ENCODE measurements at regions not wholly inside any gene's neighbourhood (a gene's known extent, or its start where the extent isn't known, plus 50 kb on each side); places are given as distances from the start of the nearest gene placed in this dataset.

DNA sequence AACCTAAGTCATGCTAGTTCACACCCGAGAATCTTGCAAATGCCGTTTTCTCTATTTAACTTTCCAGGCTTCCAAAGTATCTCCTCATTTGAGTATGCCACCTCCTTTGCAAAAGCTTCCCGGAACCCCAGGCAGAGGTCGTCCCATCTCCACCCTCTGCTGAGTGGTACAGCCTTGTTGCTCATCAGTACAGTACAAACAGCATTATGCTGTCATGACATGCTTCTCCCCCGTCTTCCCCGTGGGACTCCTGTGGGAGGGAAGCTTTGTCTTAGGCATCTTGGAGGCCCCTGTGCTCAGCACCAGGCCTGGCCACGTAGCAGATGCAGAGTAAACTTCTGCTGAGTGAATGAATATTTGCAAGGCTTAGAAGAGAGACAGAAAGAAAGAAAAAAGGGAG lies 102.7 kb downstream of the CDCA7 start:
- Histone ChIP-seq H3K4me3 (no peak overlapping the region), H3K4me1 (no peaks in the 10 kb centered on the region), H3K27me3 (peaks cover 0 to 26% (median 0%) of the 10 kb centered on the region in 3 donors), H3K9me3 (no peaks in the 10 kb centered on the region), H3K36me3 (no peaks in the 10 kb centered on the region), H3K27ac (no peak overlapping the region)
- intact Hi-C loops (cut with DNase I; ENCODE audit: low total_unique reads): no loop called here
- 72 to 84% (median 76%) methylated on average over 7 of the region's 7 CpGs for WGBS, 5 donors
- no peak for TF ChIP-seq EP300 (IDR thresholded peaks at IDR 0.05)
- no peak for DNase-seq

GRCh38 chr2:173458991-173459780 lies 104.5 kb downstream of the CDCA7 start:
- Histone ChIP-seq H3K36me3 (no peaks in the 10 kb centered on the region), H3K9me3 (no peaks in the 10 kb centered on the region), H3K27me3 (peaks cover 0 to 28% (median 0%) of the 10 kb centered on the region in 3 donors), H3K4me3 (no peak overlapping the region), H3K4me1 (no peaks in the 10 kb centered on the region), H3K27ac (no peak overlapping the region)
- DNase-seq: peak in 1 of 2 donors; percentile 18
- 72 to 75% (median 74%) methylated on average over 8 of the region's 8 CpGs for WGBS, 5 donors
- intact Hi-C loops (cut with DNase I; ENCODE audit: low total_unique reads): no loop called here
- TF ChIP-seq POLR2AphosphoS5 (IDR thresholded peaks at IDR 0.05) (no peak), EP300 (IDR thresholded peaks at IDR 0.05) (no peak), POLR2A (IDR thresholded peaks at IDR 0.05) (no peak)
- TF ChIP-seq, protein P1, sequence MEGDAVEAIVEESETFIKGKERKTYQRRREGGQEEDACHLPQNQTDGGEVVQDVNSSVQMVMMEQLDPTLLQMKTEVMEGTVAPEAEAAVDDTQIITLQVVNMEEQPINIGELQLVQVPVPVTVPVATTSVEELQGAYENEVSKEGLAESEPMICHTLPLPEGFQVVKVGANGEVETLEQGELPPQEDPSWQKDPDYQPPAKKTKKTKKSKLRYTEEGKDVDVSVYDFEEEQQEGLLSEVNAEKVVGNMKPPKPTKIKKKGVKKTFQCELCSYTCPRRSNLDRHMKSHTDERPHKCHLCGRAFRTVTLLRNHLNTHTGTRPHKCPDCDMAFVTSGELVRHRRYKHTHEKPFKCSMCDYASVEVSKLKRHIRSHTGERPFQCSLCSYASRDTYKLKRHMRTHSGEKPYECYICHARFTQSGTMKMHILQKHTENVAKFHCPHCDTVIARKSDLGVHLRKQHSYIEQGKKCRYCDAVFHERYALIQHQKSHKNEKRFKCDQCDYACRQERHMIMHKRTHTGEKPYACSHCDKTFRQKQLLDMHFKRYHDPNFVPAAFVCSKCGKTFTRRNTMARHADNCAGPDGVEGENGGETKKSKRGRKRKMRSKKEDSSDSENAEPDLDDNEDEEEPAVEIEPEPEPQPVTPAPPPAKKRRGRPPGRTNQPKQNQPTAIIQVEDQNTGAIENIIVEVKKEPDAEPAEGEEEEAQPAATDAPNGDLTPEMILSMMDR (IDR thresholded peaks at IDR 0.05): no peak

DNA sequence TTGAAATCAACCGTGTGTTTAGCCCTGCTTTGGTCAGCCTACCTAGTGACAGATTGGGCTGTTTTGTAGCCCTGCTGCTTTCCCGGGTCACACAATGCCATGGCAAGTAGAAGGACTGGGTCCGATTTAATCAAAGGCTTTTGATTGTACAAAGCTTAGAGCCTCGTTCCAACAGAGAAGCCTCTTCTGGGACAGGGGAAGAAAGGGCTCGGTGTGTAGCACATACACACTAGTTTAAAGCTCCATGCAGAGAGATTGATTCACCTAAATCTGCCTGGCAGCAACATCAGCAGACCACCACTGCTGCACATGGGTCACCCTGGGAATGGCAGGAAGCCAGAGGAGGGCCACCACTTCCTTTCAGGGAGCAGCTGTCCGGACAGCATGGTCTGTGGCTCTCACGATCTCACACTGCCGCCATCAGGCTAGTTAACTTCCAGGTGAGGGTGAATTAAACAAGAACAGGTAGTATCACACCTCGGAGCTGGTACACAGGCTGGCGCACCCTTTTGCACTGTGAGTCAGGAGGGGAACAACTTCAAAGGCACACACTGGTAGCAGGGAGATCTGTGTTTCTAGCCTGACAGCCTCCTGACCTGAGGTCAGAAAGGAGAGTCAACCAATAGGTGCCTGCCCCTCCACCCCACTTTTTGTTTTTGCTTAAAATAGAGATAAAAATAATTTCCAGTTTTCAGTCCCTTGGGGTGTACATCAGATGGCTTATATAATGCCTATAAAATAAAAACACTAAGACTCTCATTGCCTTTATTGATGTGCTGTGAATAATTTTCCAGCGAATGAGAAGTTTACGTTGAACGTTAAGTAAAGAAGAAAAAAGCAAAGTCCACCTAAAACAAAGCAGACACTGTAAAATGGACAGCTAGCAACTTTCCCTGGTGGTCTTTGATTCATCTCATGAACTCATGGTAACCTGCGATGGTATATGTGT lies 108.5 kb downstream of the CDCA7 start:
- Histone ChIP-seq H3K9me3 (no peaks in the 10 kb centered on the region), H3K36me3 (no peaks in the 10 kb centered on the region), H3K4me1 (no peaks in the 10 kb centered on the region), H3K27ac (no peak overlapping the region), H3K4me3 (no peak overlapping the region), H3K27me3 (peaks cover 0 to 12% (median 0%) of the 10 kb centered on the region in 3 donors)
- TF ChIP-seq, protein P1 (IDR thresholded peaks at IDR 0.05): no peak
- TF ChIP-seq POLR2AphosphoS5 (IDR thresholded peaks at IDR 0.05): no peak
- intact Hi-C loops (cut with DNase I; ENCODE audit: low total_unique reads): no loop called here
- DNase-seq: peak in 1 of 2 donors; percentile 48
- 44 to 61% (median 52%) methylated on average over 14 of the region's 14 CpGs for whole genome bisulfite sequencing, 5 donors

DNA sequence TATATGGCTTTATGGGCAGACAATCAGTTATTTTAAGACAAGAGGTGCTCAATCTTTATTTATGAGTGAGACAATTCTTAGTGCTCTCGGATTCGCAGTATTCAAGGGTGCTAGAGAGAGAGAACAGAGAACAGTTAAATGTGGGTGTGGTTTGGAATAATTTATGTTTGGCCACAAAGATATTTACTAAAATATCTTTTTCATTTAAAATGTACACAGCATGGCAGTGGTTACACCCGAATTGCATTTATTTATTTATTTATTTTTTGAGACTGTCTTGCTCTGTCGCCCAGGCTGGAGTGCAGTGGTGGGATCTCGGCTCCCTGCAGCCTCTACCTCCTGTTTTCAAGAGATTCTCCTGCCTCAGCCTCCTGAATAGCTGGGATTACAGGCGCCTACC lies 109.2 kb downstream of the CDCA7 start:
- intact Hi-C loops (cut with DNase I; ENCODE audit: low total_unique reads): no loop called here
- no peak for DNase-seq
- Histone ChIP-seq H3K27ac (no peak overlapping the region), H3K4me1 (no peaks in the 10 kb centered on the region), H3K36me3 (no peaks in the 10 kb centered on the region), H3K9me3 (no peaks in the 10 kb centered on the region), H3K4me3 (no peak overlapping the region), H3K27me3 (peaks cover 0 to 12% (median 0%) of the 10 kb centered on the region in 3 donors)
- WGBS, 5 donors: 92 to 95% (median 94%) methylated on average over 6 of the region's 6 CpGs
- TF ChIP-seq, protein P1 (IDR thresholded peaks at IDR 0.05): no peak
- TF ChIP-seq EP300 (IDR thresholded peaks at IDR 0.05): no peak
- TF ChIP-seq POLR2A (IDR thresholded peaks at IDR 0.05): no peak
- no peak for TF ChIP-seq POLR2AphosphoS5 (IDR thresholded peaks at IDR 0.05)

All from stomach (tissue), 8 donors.